ENCODE measurements at regions not wholly inside any gene's neighbourhood (a gene's known extent, or its start where the extent isn't known, plus 50 kb on each side); places are given as distances from the start of the nearest gene placed in this dataset.

GRCh38 chr4:42736527-42737195, 79.8 kb upstream of the ATP8A1 start:
- no peak for DNase-seq

DNA sequence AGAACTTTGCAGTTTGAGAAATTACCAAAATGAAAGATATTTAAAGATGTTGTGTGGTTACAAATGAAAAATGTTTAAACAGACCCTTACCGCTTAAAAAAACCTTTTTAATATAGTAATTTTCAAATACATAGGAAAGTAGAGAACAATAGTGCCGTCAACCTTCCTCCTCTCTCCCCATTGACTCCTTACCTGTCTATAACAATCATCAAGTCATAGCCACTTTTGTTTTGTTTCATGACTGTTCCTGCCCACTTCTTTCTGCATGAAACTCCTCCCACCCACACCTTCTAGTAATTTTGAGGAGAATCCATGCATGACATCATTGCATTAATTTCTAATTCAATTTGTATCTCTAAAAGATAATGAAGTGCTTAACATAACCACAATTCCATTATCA, 76.5 kb upstream of the ATP8A1 start:
- no peak for DNase-seq

DNA sequence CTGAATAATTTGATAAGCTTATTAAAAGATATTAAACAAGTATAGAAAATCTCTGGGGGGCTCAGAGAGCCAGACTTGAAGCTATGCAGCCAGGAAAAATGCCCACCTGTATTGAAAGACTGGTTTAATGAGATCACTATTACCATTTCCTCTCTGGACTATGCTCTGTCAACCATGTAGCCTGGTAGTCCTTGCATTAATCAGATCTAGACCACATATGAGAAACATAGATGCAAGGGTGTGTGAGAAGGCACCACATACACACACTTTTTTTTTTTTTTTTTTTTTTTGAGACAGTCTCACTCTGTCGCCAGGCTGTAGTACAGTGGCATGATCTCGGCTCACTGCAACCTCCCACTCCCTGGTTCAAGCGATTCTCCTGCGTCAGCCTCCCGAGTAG, 75.9 kb upstream of the ATP8A1 start:
- DNase-seq, result no peak

DNA sequence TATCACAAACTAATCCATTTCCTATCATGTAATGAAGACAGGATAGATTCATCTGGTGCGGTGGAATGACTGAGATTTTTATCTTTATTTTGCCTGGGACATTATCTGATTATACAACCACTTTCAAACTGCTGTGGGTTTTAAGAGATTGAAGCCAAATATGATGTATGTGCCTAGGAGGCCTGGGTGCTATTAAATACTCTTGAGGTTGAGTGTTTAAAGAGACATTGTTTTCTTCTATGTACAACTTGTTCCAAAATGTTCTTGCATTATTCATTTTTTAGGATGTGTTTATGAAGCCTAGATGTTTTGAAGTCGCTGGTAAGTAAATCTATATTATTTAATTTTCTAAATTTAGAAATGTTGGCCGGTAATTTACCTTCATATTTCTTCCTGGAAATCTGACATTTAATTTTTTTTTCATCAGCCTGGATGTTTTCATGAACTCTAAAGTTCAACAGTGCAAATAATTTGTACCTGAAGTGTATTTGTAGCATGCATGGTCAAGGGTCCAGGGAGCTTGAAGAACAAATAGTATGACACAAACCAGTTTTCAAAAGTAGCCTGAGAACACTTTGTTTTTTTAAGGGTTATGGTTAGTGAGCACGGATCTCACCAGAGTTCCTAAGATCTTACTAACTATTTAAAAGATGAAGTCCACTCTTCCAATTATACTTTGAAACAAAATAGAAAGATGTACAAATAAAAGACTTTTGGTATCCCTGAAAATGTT, 72.8 kb upstream of the ATP8A1 start:
- no peak for DNase-seq

DNA sequence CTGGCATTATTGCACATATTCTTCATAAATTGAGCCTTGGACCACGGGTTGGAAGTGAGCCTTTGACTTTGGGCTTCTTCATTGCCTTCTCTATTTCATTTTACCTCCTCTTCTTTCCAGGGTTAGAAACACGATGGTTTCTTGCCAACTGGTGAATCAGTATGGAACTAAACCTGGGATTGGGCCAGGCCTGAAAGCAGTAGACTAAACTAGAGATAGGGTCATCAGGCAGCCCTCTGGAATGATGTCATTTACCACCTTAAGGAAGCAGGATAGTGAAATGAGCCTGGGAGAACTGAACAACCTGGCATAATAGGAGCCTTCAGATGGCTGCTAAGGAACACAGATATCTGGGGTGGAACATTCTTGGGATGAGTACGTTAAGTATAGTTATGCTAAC, 67.5 kb upstream of the ATP8A1 start:
- no peak for DNase-seq

GRCh38 chr4:42720533-42720932, 63.6 kb upstream of the ATP8A1 start:
- no peak for DNase-seq

DNA sequence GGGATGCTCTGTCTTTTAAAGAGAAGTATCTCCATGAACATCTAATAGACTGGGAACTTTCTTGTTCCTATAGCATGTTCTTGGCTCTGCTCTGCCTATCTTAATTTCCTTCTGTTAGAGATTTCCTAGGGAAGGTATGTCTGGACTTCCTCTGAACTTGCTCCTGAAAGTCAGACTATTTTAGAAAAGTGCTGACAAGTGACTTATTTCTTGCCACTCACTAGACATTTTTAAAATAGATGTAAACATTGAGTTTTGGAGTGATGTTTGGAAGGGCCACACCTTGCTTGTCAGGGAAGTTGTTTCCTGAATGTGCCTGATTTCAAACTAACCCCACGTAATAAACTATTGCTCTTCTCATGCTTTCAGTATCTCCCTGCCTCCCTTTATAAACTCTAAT, 62.4 kb upstream of the ATP8A1 start:
- DNase-seq, result no peak

- DNase-seq, result no peak
Observed at GRCh38 chr4:42718336-42718735, 61.4 kb upstream of the ATP8A1 start.

DNA sequence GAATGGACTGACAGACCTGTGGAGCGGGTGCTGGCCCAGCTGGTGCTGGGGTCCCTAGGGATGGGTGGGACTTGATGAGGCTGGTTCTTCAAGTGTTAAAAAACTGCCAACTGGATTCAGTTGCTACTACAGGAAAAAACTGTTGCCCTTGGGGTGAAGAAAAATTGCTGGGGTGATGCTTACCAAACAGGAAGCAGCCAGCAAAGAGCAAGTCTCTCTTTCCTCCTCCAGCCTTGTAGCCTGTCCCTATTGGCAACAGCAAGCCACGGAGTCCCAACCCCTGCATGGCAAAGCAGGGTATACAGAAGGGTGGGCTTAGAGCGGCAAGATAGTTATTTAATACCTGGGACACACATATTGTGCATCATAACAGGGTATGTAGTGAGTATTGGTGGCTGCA, 60.1 kb upstream of the ATP8A1 start:
- DNase-seq, result peak; percentile 27

GRCh38 chr4:42715807-42716482, 59.0 kb upstream of the ATP8A1 start:
- DNase-seq, result no peak

GRCh38 chr4:42713391-42713790, 56.5 kb upstream of the ATP8A1 start:
- DNase-seq, result no peak

GRCh38 chr4:42712854-42713253, 55.9 kb upstream of the ATP8A1 start:
- no peak for DNase-seq

DNA sequence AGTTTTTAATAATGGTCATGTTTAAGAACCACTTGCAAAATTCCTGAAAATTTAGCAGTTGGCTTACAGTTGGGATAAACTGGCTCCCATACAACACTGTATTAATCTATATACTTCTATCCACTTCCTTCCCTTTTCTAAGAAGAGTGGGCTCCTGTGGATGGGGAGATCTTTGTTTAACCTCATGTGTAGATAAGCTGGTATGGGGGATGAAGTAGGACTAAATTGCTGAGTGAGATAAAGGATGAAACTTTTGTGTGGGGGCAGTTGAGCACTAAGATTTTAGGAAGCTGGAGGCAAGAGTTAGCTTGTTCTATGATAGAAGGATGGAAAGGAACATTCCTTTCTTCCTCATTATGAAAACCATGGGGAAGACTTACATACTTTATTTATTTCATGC, 54.6 kb upstream of the ATP8A1 start:
- DNase-seq, result no peak

DNA sequence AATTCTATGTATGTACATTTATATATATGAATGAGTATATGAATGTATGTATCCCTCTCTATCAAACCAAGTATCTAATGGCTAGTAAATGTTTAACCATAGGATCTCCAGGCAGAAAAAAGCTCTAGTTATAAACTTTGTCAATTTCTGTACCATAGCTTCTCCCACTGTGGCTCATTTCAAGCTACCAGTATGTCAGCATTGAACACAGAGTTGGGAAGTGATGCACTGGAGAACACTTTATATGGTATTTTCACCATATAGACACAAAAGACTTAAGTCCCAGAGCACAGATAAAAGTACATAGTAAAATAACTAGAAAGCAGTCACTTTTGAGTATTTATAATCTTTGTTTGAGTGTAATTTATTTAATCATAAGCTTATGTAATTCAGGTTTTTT, 53.9 kb upstream of the ATP8A1 start:
- DNase-seq, result no peak

DNA sequence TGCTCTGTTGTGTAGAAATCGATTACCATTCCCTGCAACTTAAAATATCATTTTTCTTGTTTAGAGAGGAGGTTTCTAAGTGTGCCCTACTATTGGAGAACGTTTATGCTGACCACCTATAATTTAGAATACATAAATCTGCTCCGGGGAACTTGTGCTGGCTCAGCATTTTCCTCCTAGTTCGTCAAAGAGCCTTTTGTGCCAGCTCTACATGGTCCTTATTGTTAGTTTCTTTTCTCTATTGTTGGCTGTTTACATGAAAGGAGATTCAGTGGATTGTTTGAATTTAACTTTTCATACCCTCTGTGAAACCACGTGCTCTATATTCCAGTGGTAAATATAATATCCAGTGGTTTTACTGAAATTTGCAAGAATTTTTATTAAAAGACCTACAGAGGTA, 53.4 kb upstream of the ATP8A1 start:
- no peak for DNase-seq

DNA sequence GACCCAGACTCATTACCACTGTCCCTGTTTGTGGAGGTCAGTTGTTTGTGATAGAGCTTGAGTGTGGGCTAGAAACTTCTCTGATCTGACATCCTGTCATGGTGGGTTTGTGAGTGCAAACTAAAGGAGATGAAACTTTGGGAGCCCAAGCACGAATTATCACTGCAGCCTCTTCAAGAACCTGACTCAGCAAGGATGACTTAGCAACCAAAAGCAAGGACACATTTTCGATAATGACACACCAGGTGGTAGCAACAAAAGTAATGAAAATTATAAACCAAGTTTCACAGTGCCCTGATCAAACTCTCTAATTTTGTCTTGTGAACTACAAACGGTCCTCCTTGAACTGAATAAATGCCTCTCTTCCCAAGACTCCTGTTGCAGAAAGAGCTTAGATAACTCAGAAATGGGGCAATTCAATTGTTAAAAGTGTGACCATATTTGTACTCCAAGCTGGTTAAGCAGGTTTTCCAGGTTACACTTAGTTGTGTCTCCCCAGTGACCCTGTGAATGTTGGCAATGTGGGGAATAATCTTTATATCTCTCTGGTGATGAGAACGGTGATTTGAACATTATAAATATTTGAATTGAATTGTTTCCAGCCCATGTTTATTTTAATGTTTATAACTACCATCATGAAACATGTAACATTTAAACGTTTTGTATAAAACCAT, 52.6 kb upstream of the ATP8A1 start:
- DNase-seq, result no peak

- no peak for DNase-seq
Observed at GRCh38 chr4:42708625-42709024, 51.7 kb upstream of the ATP8A1 start.

Measured in femur (tissue), 1 donor.